ENCODE measurements at regions not wholly inside any gene's neighbourhood (a gene's known extent, or its start where the extent isn't known, plus 50 kb on each side); places are given as distances from the start of the nearest gene placed in this dataset.

DNA sequence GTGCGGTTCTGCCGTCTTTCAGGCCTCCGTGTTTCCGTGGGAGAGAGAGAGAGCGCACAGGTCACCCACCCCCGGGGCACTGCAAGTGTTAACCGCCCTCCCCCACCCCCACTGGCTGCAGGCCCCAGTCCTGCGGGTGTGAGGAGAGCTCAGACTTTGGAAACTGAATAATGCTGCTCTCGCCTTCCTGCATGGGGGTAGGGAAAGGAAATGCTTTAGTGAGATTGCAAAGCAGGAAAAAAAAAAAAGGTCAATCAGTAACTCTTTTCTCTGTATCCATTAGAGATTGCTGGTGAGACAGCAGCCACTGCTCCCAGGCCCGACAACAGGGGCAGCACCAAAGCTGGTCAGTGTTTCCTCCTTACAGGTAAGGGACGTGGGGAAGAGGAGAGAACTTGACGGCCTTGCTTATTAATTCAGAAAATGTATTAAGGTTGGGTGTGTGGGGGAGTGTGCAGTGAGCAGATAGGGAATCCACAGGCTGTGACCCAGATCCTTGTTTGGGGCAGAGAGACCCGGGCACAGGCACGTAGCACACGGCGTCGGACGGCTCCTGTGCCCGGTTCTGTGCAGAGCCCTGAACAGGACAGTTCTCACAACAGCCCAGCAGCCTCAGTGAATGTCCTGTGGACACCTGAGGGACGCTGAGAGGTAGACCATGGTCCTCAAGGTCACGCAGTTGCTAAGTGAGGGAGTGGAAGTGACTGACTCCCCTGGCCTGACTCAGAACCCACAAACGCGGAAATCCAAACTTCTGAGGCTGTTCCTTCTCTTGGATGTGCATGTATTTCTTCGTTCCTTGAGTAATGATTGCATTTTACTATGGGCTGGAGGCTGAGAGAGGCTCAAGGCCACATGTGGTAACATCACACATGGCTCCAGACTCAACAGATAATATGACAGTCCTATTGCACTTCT lies 156.5 kb downstream of the FOXL1 start:
- TF ChIP-seq EZH2phosphoT487 (IDR thresholded peaks at IDR 0.05; ENCODE audit: low read depth, severe bottlenecking, unreplicated experiment) = no peak
- TF ChIP-seq EZH2 (IDR thresholded peaks at IDR 0.05; ENCODE audit: borderline replicate concordance) = no peak
- TF ChIP-seq, protein P1, sequence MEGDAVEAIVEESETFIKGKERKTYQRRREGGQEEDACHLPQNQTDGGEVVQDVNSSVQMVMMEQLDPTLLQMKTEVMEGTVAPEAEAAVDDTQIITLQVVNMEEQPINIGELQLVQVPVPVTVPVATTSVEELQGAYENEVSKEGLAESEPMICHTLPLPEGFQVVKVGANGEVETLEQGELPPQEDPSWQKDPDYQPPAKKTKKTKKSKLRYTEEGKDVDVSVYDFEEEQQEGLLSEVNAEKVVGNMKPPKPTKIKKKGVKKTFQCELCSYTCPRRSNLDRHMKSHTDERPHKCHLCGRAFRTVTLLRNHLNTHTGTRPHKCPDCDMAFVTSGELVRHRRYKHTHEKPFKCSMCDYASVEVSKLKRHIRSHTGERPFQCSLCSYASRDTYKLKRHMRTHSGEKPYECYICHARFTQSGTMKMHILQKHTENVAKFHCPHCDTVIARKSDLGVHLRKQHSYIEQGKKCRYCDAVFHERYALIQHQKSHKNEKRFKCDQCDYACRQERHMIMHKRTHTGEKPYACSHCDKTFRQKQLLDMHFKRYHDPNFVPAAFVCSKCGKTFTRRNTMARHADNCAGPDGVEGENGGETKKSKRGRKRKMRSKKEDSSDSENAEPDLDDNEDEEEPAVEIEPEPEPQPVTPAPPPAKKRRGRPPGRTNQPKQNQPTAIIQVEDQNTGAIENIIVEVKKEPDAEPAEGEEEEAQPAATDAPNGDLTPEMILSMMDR (IDR thresholded peaks at IDR 0.05; ENCODE audit: poor library complexity) = no peak
- Histone ChIP-seq H3K27ac (no peak overlapping the region), H3K4me3 (no peak overlapping the region), H3K27me3 (peaks cover 55% of the 10 kb centered on the region), H3K9me3 (ENCODE audit: low read depth) (no peaks in the 10 kb centered on the region), H4K20me1 (ENCODE audit: insufficient read depth, poor library complexity, severe bottlenecking) (no peaks in the 10 kb centered on the region), H3K4me1 (ENCODE audit: insufficient read depth) (no peaks in the 10 kb centered on the region), H3K4me2 (no peak overlapping the region), H3K36me3 (replicated peaks; ENCODE audit: insufficient read depth, low read depth) (no peaks in the 10 kb centered on the region), H3K79me2 (no peaks in the 10 kb centered on the region), H3K9me2 (replicated peaks; ENCODE audit: insufficient read depth) (no peaks in the 10 kb centered on the region), H2AFZ (no peak overlapping the region)
- WGBS (ENCODE audit: low lambda C conversion rate, missing lambda C conversion rate) = 74% methylated on average over 19 of the region's 24 CpGs
- no peak for DNase-seq (ENCODE audit: low spot score)

GRCh38 chr16:86735727-86736126 lies 157.4 kb downstream of the FOXL1 start:
- Histone ChIP-seq H3K27me3 (peaks cover 46% of the 10 kb centered on the region), H3K9me3 (ENCODE audit: low read depth) (no peaks in the 10 kb centered on the region), H3K4me1 (ENCODE audit: insufficient read depth) (no peaks in the 10 kb centered on the region), H3K4me3 (no peak overlapping the region), H3K79me2 (no peaks in the 10 kb centered on the region), H3K4me2 (no peak overlapping the region), H2AFZ (no peak overlapping the region), H4K20me1 (ENCODE audit: insufficient read depth, poor library complexity, severe bottlenecking) (no peaks in the 10 kb centered on the region), H3K36me3 (replicated peaks; ENCODE audit: insufficient read depth, low read depth) (no peaks in the 10 kb centered on the region), H3K9me2 (replicated peaks; ENCODE audit: insufficient read depth) (no peaks in the 10 kb centered on the region), H3K27ac (no peak overlapping the region)
- 62% methylated on average over 2 of the region's 2 CpGs for WGBS (ENCODE audit: low lambda C conversion rate, missing lambda C conversion rate)
- TF ChIP-seq, protein P1 (IDR thresholded peaks at IDR 0.05; ENCODE audit: poor library complexity) = no peak
- TF ChIP-seq EZH2phosphoT487 (IDR thresholded peaks at IDR 0.05; ENCODE audit: low read depth, severe bottlenecking, unreplicated experiment) (no peak), EZH2 (IDR thresholded peaks at IDR 0.05; ENCODE audit: borderline replicate concordance) (no peak)
- DNase-seq (ENCODE audit: low spot score) = no peak

DNA sequence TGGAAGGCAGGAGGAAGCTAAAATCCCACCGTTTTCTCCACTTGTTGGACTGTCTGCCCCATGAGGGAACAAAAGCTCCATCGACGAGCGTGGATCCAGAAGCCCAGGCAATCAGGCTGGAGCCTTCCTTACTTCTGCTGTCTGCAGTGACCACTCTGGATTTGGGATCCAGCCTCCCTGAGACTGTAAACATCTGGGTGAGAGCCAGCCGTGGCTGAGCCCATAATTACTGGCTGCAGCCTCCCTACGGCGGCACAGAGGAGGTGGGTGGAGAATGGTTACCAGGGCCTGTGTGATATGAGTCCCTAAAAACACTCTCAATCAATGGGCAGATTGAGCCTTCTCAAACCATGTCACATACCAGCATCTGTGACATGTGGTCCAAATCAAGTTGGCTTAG lies 158.2 kb downstream of the FOXL1 start:
- H3K4me1 ChIP-seq (ENCODE audit: insufficient read depth) = peaks cover under 1% of the 10 kb centered on the region
- TF ChIP-seq EZH2 (IDR thresholded peaks at IDR 0.05; ENCODE audit: borderline replicate concordance) = no peak
- no peak for TF ChIP-seq EZH2phosphoT487 (IDR thresholded peaks at IDR 0.05; ENCODE audit: low read depth, severe bottlenecking, unreplicated experiment)
- TF ChIP-seq, protein P1 (IDR thresholded peaks at IDR 0.05; ENCODE audit: poor library complexity) = no peak
- H2AFZ ChIP-seq = no peak overlapping the region
- H3K4me2 ChIP-seq = no peak overlapping the region
- no peaks in the 10 kb centered on the region for H3K36me3 ChIP-seq (replicated peaks; ENCODE audit: insufficient read depth, low read depth)
- H3K4me3 ChIP-seq = no peak overlapping the region
- no peaks in the 10 kb centered on the region for H3K9me3 ChIP-seq (ENCODE audit: low read depth)
- no peak overlapping the region for H3K27ac ChIP-seq
- WGBS (ENCODE audit: low lambda C conversion rate, missing lambda C conversion rate) = 58% methylated on average over 7 of the region's 7 CpGs
- H3K27me3 ChIP-seq = peaks cover 38% of the 10 kb centered on the region
- no peaks in the 10 kb centered on the region for H4K20me1 ChIP-seq (ENCODE audit: insufficient read depth, poor library complexity, severe bottlenecking)
- H3K9me2 ChIP-seq (replicated peaks; ENCODE audit: insufficient read depth) = no peaks in the 10 kb centered on the region
- H3K79me2 ChIP-seq = no peaks in the 10 kb centered on the region
- DNase-seq (ENCODE audit: low spot score) = no peak

Measured in hepatocyte (in vitro differentiated cells).